HL-60 (cell line): ENCODE measurements at regions not wholly inside any gene's neighbourhood (a gene's known extent, or its start where the extent isn't known, plus 50 kb on each side); places are given as distances from the start of the nearest gene placed in this dataset.

Experiments
- DNase-seq, 2 experiments: peaks; one replicate each; pipeline ENCODE4 v3.0.0-alpha.2; 2010 to 2020; ENCODE audit warnings: low read depth in 1 of 2, low spot score in 1 of 2
- H3K27ac ChIP-seq: fragments of 250-450 bp; sonication (Bioruptor Pico); replicated peaks from 2 replicates; pipeline ENCODE4 v1.5.1; 2020; ENCODE audit warnings: mild to moderate bottlenecking, moderate library complexity
- H3K27me3 ChIP-seq: fragments of 250-450 bp; sonication (Bioruptor Pico); 2 replicates; pipeline ENCODE4 v1.5.1; 2021; ENCODE audit warnings: mild to moderate bottlenecking, moderate library complexity; ENCODE audit not compliant: insufficient read depth, poor library complexity, severe bottlenecking
- H3K4me3 ChIP-seq: replicated peaks from 2 replicates; pipeline ENCODE4 v1.5.1; 2011; ENCODE audit warnings: mild to moderate bottlenecking, control low read depth, low read length; ENCODE audit not compliant: insufficient read depth
- CTCF ChIP-seq: IDR thresholded peaks from one replicate; pipeline ENCODE4 v1.5.1; 2011; ENCODE audit warnings: low read length, control low read depth, inconsistent platforms; ENCODE audit not compliant: insufficient read depth
- GABPA ChIP-seq: IDR thresholded peaks from 2 replicates; pipeline ENCODE4 v1.6.1; 2012; ENCODE audit warnings: low read depth
- POLR2AphosphoS5 ChIP-seq: IDR thresholded peaks from 2 replicates; pipeline ENCODE4 v1.6.1; 2012; ENCODE audit warnings: low read depth
- REST ChIP-seq: IDR thresholded peaks from 2 replicates; pipeline ENCODE4 v1.6.1; 2012; ENCODE audit warnings: low read depth; ENCODE audit not compliant: insufficient replicate concordance
- SPI1 ChIP-seq: IDR thresholded peaks from 2 replicates; pipeline ENCODE4 v1.6.1; 2012; ENCODE audit warnings: low read depth, mild to moderate bottlenecking, borderline replicate concordance

DNA sequence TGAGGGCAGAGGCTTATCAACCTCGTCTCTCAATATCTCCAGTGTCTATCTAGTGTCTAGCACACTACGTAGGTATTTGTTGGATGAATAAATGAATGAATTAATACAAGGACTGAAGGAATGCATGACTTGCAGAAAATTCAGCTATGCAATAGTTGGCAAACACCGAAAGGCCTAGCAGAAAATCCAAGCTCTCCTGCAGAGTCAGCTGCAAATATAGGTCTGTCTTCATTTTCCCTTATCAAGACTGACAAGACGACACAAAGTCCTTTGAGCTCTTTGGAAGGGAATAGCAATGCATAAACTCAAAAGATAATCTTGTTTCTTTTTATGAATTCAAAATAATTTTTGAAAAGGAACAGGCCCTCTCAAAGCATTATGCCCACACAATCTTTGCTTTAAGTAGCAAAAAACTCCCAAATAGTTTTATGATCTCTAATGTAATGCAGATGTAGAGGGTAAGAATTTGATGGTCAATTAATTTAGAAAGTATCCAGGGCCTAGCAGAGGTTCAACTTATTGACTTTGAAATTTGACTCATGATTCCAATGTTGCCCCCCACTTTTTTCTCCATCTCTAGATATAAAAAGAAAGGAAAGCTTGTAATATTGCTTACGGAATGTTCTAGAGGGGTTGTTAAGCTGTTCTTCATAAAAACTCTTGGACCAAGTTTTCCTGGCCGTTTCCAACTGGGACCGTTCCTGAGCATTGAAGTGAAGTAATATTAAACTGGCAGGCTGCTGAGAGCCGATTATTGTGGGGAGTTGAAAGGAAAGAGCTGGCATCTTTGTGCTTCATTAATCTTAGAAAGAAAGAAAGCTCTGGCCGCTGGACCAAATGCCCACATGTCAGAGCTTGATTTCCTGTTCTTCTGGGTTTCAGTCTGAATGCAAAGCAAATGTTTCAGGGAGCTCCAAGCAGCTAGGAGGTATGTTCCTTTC is 227.3 kb downstream of the HS3ST3A1 start:
- no peak overlapping the region for H3K4me3 ChIP-seq
- TF ChIP-seq REST (no peak), CTCF (no peak), SPI1 (no peak), GABPA (no peak), POLR2AphosphoS5 (no peak)
- DNase-seq, result no peak
- no peaks in the 10 kb centered on the region for H3K27me3 ChIP-seq
- H3K27ac ChIP-seq, result no peak overlapping the region

- H3K4me3 ChIP-seq, result no peak overlapping the region
- no peak for DNase-seq
- no peak overlapping the region for H3K27ac ChIP-seq
- H3K27me3 ChIP-seq, result no peaks in the 10 kb centered on the region
- TF ChIP-seq SPI1, result no peak
- TF ChIP-seq CTCF, result no peak
- TF ChIP-seq POLR2AphosphoS5, result no peak
- no peak for TF ChIP-seq REST
- TF ChIP-seq GABPA, result no peak
Measured at GRCh38 chr17:13372432-13372831, 229.3 kb downstream of the HS3ST3A1 start.

- TF ChIP-seq GABPA (no peak), REST (no peak), CTCF (no peak), POLR2AphosphoS5 (no peak), SPI1 (no peak)
- no peaks in the 10 kb centered on the region for H3K27me3 ChIP-seq
Measured at GRCh38 chr17:13367154-13367553, 234.6 kb downstream of the HS3ST3A1 start.

More at GRCh38 chr17:13367154-13367553, 234.6 kb downstream of the HS3ST3A1 start:
- no peak overlapping the region for H3K27ac ChIP-seq
- no peak for DNase-seq
- H3K4me3 ChIP-seq, result no peak overlapping the region
